ENCODE measurements at regions not wholly inside any gene's neighbourhood (a gene's known extent, or its start where the extent isn't known, plus 50 kb on each side); places are given as distances from the start of the nearest gene placed in this dataset.

DNA sequence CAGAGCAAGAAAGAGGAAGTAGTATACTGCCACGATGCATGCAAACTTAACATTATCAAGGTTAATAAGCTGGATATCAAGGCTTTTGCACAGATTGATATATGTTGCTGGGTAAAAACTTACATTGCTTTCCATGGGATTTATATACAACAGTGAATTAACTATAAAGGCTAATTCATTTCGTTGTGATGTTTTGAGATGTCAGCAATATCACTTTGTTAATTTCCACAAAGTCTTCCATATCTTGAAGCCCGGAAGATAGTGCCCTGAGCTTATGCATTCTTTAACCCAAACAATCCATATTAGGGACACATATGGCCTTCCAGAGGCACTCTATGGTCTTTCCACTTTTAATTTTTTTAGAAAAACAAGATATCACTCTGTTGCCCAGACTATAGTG is 603.5 kb downstream of the MAFB start:
- no peaks in the 10 kb centered on the region for H3K79me2 ChIP-seq
- no peaks in the 10 kb centered on the region for H3K27me3 ChIP-seq
- no peak overlapping the region for H3K27ac ChIP-seq
- H3K9me3 ChIP-seq (ENCODE audit: low read depth) = no peaks in the 10 kb centered on the region
- no peaks in the 10 kb centered on the region for H3K9me2 ChIP-seq (replicated peaks; ENCODE audit: insufficient read depth)
- TF ChIP-seq EZH2phosphoT487 (IDR thresholded peaks at IDR 0.05; ENCODE audit: low read depth, severe bottlenecking, unreplicated experiment) = no peak
- no peak for DNase-seq (ENCODE audit: low spot score)
- H2AFZ ChIP-seq = no peak overlapping the region
- H3K36me3 ChIP-seq (replicated peaks; ENCODE audit: insufficient read depth, low read depth) = no peaks in the 10 kb centered on the region
- H3K4me3 ChIP-seq = no peak overlapping the region
- 89% methylated on average over 3 of the region's 3 CpGs for WGBS (ENCODE audit: low lambda C conversion rate, missing lambda C conversion rate)
- H4K20me1 ChIP-seq (ENCODE audit: insufficient read depth, poor library complexity, severe bottlenecking) = no peaks in the 10 kb centered on the region
- H3K4me1 ChIP-seq (ENCODE audit: insufficient read depth) = no peaks in the 10 kb centered on the region
- no peak overlapping the region for H3K4me2 ChIP-seq

DNA sequence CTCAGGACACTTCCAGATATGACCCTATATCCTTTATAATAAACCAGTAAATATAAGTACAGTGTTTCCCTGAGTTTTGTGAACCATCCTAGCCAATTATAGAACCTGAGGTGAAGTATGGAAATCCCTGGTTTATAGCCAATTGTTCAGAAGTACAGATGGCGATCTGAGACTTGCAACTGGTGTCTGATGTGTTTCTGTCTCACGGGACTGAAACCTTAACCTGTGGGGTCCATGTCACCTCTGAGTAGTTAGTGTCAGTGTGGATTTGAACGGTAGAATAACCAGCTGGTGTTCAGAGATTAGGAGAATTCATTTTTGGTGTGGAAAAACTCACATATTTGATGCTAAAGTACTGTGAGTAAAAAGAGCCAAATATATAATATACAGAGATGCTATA is 606.6 kb downstream of the MAFB start:
- Histone ChIP-seq H3K27me3 (no peaks in the 10 kb centered on the region), H3K79me2 (no peaks in the 10 kb centered on the region), H2AFZ (no peak overlapping the region), H4K20me1 (ENCODE audit: insufficient read depth, poor library complexity, severe bottlenecking) (no peaks in the 10 kb centered on the region), H3K4me3 (no peak overlapping the region), H3K4me1 (ENCODE audit: insufficient read depth) (no peaks in the 10 kb centered on the region), H3K9me2 (replicated peaks; ENCODE audit: insufficient read depth) (no peaks in the 10 kb centered on the region), H3K4me2 (no peak overlapping the region), H3K36me3 (replicated peaks; ENCODE audit: insufficient read depth, low read depth) (no peaks in the 10 kb centered on the region), H3K27ac (no peak overlapping the region), H3K9me3 (ENCODE audit: low read depth) (no peaks in the 10 kb centered on the region)
- TF ChIP-seq EZH2 (IDR thresholded peaks at IDR 0.05; ENCODE audit: borderline replicate concordance) = no peak
- TF ChIP-seq, protein P1, sequence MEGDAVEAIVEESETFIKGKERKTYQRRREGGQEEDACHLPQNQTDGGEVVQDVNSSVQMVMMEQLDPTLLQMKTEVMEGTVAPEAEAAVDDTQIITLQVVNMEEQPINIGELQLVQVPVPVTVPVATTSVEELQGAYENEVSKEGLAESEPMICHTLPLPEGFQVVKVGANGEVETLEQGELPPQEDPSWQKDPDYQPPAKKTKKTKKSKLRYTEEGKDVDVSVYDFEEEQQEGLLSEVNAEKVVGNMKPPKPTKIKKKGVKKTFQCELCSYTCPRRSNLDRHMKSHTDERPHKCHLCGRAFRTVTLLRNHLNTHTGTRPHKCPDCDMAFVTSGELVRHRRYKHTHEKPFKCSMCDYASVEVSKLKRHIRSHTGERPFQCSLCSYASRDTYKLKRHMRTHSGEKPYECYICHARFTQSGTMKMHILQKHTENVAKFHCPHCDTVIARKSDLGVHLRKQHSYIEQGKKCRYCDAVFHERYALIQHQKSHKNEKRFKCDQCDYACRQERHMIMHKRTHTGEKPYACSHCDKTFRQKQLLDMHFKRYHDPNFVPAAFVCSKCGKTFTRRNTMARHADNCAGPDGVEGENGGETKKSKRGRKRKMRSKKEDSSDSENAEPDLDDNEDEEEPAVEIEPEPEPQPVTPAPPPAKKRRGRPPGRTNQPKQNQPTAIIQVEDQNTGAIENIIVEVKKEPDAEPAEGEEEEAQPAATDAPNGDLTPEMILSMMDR (IDR thresholded peaks at IDR 0.05; ENCODE audit: poor library complexity) = no peak
- TF ChIP-seq EZH2phosphoT487 (IDR thresholded peaks at IDR 0.05; ENCODE audit: low read depth, severe bottlenecking, unreplicated experiment) = no peak
- no peak for DNase-seq (ENCODE audit: low spot score)
- WGBS (ENCODE audit: low lambda C conversion rate, missing lambda C conversion rate) = 89% methylated on average over 3 of the region's 3 CpGs

DNA sequence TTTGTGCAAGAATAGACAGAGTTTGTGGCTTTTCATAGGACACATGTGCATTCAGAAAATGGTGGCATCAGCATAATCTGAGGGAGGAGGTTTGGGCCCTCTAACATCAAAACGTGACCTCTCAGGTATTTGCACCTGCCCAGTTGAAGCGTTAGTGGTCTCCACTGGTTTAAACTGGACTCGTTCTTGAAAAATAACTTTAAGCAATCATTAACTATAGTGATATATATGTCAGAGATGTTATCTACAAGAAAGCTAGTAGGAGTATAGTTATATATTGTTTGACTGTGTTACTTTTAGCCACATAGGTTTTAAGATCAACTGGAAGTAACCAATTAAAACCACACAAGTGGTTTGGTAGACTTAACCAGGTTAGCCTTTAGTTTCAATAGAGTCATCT is 607.4 kb downstream of the MAFB start:
- Histone ChIP-seq H2AFZ (no peak overlapping the region), H3K79me2 (no peaks in the 10 kb centered on the region), H3K27ac (no peak overlapping the region), H3K9me2 (replicated peaks; ENCODE audit: insufficient read depth) (no peaks in the 10 kb centered on the region), H3K4me2 (no peak overlapping the region), H4K20me1 (ENCODE audit: insufficient read depth, poor library complexity, severe bottlenecking) (no peaks in the 10 kb centered on the region), H3K36me3 (replicated peaks; ENCODE audit: insufficient read depth, low read depth) (no peaks in the 10 kb centered on the region), H3K27me3 (no peaks in the 10 kb centered on the region), H3K9me3 (ENCODE audit: low read depth) (no peaks in the 10 kb centered on the region), H3K4me3 (no peak overlapping the region), H3K4me1 (ENCODE audit: insufficient read depth) (no peaks in the 10 kb centered on the region)
- WGBS (ENCODE audit: low lambda C conversion rate, missing lambda C conversion rate) = 82% methylated on average over 3 of the region's 3 CpGs
- TF ChIP-seq EZH2phosphoT487 (IDR thresholded peaks at IDR 0.05; ENCODE audit: low read depth, severe bottlenecking, unreplicated experiment) (no peak), EZH2 (IDR thresholded peaks at IDR 0.05; ENCODE audit: borderline replicate concordance) (no peak)
- TF ChIP-seq, protein P1 (IDR thresholded peaks at IDR 0.05; ENCODE audit: poor library complexity) = no peak
- no peak for DNase-seq (ENCODE audit: low spot score)

DNA sequence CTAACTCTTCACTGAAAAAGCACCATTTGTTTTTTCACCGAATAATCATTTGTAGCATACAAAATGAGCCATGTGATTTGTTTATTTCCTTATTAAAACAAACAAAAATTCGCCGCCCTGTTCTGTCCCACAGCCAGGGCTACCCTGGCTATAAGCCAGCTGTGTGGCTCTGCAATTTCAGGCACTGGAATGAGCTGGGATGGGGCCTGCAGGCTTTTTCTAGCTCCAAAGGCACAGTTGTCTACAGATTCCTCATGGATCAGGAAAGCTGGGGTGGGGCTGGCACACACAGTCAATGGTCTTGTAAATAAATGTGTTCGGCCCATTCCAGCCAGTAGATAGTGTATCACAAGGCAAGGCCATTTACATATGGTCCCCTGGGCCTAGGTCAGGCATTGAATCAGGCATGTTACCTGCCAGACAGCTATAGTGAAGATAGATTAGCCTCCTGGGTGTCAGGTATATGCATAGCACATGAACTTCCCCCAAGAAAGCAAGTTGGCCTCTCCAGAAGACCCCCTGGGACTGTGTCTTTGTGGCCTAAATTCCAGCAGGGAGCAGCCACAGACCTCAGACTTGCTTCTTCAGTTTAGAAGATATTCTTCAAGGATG is 608.9 kb downstream of the MAFB start:
- no peaks in the 10 kb centered on the region for H3K9me2 ChIP-seq (replicated peaks; ENCODE audit: insufficient read depth)
- H4K20me1 ChIP-seq (ENCODE audit: insufficient read depth, poor library complexity, severe bottlenecking) = no peaks in the 10 kb centered on the region
- H3K4me2 ChIP-seq = no peak overlapping the region
- no peak for TF ChIP-seq EZH2phosphoT487 (IDR thresholded peaks at IDR 0.05; ENCODE audit: low read depth, severe bottlenecking, unreplicated experiment)
- TF ChIP-seq, protein P1 (IDR thresholded peaks at IDR 0.05; ENCODE audit: poor library complexity) = no peak
- no peak for TF ChIP-seq EZH2 (IDR thresholded peaks at IDR 0.05; ENCODE audit: borderline replicate concordance)
- no peaks in the 10 kb centered on the region for H3K79me2 ChIP-seq
- no peaks in the 10 kb centered on the region for H3K9me3 ChIP-seq (ENCODE audit: low read depth)
- no peaks in the 10 kb centered on the region for H3K36me3 ChIP-seq (replicated peaks; ENCODE audit: insufficient read depth, low read depth)
- H2AFZ ChIP-seq = no peak overlapping the region
- H3K27me3 ChIP-seq = no peaks in the 10 kb centered on the region
- WGBS (ENCODE audit: low lambda C conversion rate, missing lambda C conversion rate) = 77% methylated on average over 4 of the region's 4 CpGs
- H3K4me3 ChIP-seq = no peak overlapping the region
- no peak for DNase-seq (ENCODE audit: low spot score)
- H3K4me1 ChIP-seq (ENCODE audit: insufficient read depth) = no peaks in the 10 kb centered on the region
- H3K27ac ChIP-seq = no peak overlapping the region
